ENCODE measurements at regions not wholly inside any gene's neighbourhood (a gene's known extent, or its start where the extent isn't known, plus 50 kb on each side); places are given as distances from the start of the nearest gene placed in this dataset.

DNA sequence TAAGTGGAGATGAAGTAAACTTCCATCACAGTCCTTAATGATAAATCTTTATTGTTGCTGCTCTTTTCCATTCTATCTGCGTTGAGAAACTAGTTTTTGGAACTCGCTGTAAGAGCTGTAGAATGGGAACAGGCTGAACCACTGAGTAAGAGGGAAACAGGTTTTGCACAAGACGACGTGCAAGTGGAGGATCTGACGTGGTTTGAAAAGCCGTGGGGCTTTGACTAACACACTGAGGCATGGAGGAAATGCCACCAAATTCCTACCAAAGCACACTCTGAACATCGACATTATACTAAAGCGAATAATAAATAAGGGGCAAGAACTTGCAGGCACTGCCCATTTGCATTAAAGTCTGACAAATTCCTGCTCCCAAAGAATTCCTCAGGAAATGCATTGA is 160.6 kb downstream of the KLF6 start:
- no peak for TF ChIP-seq CTCF (IDR thresholded peaks at IDR 0.05)
- no peak for TF ChIP-seq ZFX (IDR thresholded peaks at IDR 0.05; ENCODE audit: borderline replicate concordance)

Measured in 22Rv1 (cell line).